SK-N-SH treated with all-trans-retinoic acid at 6 μM for 48 hours (cell line): ENCODE measurements at regions not wholly inside any gene's neighbourhood (a gene's known extent, or its start where the extent isn't known, plus 50 kb on each side); places are given as distances from the start of the nearest gene placed in this dataset.

ENCODE experiments used
- ATAC-seq: fragments of 200-7000 bp; cut with Tn5 transposase; 3 replicates; pipeline ENCODE4 v1.9.1; 2020; ENCODE audit warnings: mild to moderate bottlenecking, moderate library complexity
- CREB5 ChIP-seq: fragments of 250-450 bp; sonication (Bioruptor Pico); IDR thresholded peaks from 2 replicates; pipeline ENCODE4 v1.5.1; 2020; ENCODE audit warnings: low read depth, mild to moderate bottlenecking, moderate library complexity
- ESRRG ChIP-seq: fragments of 250-450 bp; sonication (Bioruptor Pico); IDR thresholded peaks from 2 replicates; pipeline ENCODE4 v1.6.1; 2021; ENCODE audit warnings: mild to moderate bottlenecking
- ISL1 ChIP-seq: fragments of 250-450 bp; sonication (Bioruptor Pico); IDR thresholded peaks from 2 replicates; pipeline ENCODE4 v2.1.2; 2022; ENCODE audit warnings: mild to moderate bottlenecking, moderate library complexity
- POU6F1 ChIP-seq: fragments of 250-450 bp; sonication (Bioruptor Pico); IDR thresholded peaks from 2 replicates; pipeline ENCODE4 v1.8.0; 2021; ENCODE audit warnings: low read depth, mild to moderate bottlenecking, moderate library complexity, borderline replicate concordance
- PPARA ChIP-seq: fragments of 250-450 bp; sonication (Bioruptor Pico); IDR thresholded peaks from 2 replicates; pipeline ENCODE4 v1.5.0; 2020; ENCODE audit warnings: mild to moderate bottlenecking, borderline replicate concordance
- RARB ChIP-seq: fragments of 250-450 bp; sonication (Bioruptor Pico); IDR thresholded peaks from 2 replicates; pipeline ENCODE4 v1.8.0; 2021; ENCODE audit warnings: mild to moderate bottlenecking, moderate library complexity
- SNAI2 ChIP-seq: fragments of 250-450 bp; sonication (Bioruptor Pico); IDR thresholded peaks from 2 replicates; pipeline ENCODE4 v1.5.0; 2020; ENCODE audit warnings: mild to moderate bottlenecking, moderate library complexity
- TCF4 ChIP-seq: fragments of 250-450 bp; sonication (Bioruptor Pico); IDR thresholded peaks from 2 replicates; pipeline ENCODE4 v1.8.0; 2021; ENCODE audit warnings: mild to moderate bottlenecking, moderate library complexity, borderline replicate concordance
- TOX ChIP-seq: fragments of 250-450 bp; sonication (Bioruptor Pico); IDR thresholded peaks from 2 replicates; pipeline ENCODE4 v1.8.0; 2021; ENCODE audit warnings: mild to moderate bottlenecking, moderate library complexity, borderline replicate concordance
- ZC3H10 ChIP-seq: fragments of 250-450 bp; sonication (Bioruptor Pico); IDR thresholded peaks from 2 replicates; pipeline ENCODE4 v1.5.1; 2021; ENCODE audit warnings: mild to moderate bottlenecking, moderate library complexity
- ZFP30 ChIP-seq: fragments of 450-650 bp; formaldehyde crosslinking; IDR thresholded peaks from 2 replicates; pipeline ENCODE4 v1.5.0; 2022; ENCODE audit warnings: mild to moderate bottlenecking, moderate library complexity
- ZNF565 ChIP-seq: fragments of 450-650 bp; formaldehyde crosslinking; conservative IDR thresholded peaks from 2 replicates; pipeline ENCODE4 v1.5.0; 2020; ENCODE audit warnings: low read depth, mild to moderate bottlenecking, moderate library complexity
- ZNF70 ChIP-seq: fragments of 450-650 bp; formaldehyde crosslinking; IDR thresholded peaks from 2 replicates; pipeline ENCODE4 v1.5.0; 2020; ENCODE audit warnings: mild to moderate bottlenecking, moderate library complexity
- TF ChIP-seq, protein P1 (sequence below): fragments of 250-450 bp; sonication (Bioruptor Pico); IDR thresholded peaks from 2 replicates; pipeline ENCODE4 v1.5.0; 2020; ENCODE audit warnings: mild to moderate bottlenecking, moderate library complexity
- TF ChIP-seq, protein P2 (sequence below): fragments of 250-450 bp; sonication (Bioruptor Pico); IDR thresholded peaks from 2 replicates; pipeline ENCODE4 v1.5.1; 2021; ENCODE audit warnings: mild to moderate bottlenecking, moderate library complexity
- TF ChIP-seq, protein P3 (sequence below): fragments of 250-450 bp; sonication (Bioruptor Pico); IDR thresholded peaks from 2 replicates; pipeline ENCODE4 v1.8.0; 2020; ENCODE audit warnings: mild to moderate bottlenecking, moderate library complexity, borderline replicate concordance

- TF ChIP-seq CREB5 (CRISPR knock-in tag) = no peak
- no peak for TF ChIP-seq PPARA (CRISPR knock-in tag)
Observed at GRCh38 chr15:46856839-46857502, 860.3 kb upstream of the SEMA6D start (continued).

DNA sequence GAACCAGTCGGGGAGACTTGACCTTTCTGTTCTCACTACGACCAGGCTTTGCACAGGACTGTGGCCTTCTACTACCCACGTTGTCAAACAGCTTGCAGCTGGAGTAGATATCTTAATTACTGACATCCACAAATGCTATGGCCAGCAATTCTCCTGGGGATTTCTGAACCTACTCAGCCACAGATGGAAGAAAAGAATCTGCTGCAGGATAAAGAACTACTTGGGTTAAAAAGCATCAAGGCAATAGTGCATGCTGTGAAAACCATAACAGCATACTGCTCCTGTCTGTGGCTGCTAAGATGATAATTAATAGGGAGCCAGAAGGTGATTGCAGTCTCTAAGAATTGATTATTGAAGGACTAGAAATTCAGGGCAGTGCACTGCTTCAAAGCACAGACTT is 859.2 kb upstream of the SEMA6D start:
- no peak for ATAC-seq
- TF ChIP-seq, protein P1, sequence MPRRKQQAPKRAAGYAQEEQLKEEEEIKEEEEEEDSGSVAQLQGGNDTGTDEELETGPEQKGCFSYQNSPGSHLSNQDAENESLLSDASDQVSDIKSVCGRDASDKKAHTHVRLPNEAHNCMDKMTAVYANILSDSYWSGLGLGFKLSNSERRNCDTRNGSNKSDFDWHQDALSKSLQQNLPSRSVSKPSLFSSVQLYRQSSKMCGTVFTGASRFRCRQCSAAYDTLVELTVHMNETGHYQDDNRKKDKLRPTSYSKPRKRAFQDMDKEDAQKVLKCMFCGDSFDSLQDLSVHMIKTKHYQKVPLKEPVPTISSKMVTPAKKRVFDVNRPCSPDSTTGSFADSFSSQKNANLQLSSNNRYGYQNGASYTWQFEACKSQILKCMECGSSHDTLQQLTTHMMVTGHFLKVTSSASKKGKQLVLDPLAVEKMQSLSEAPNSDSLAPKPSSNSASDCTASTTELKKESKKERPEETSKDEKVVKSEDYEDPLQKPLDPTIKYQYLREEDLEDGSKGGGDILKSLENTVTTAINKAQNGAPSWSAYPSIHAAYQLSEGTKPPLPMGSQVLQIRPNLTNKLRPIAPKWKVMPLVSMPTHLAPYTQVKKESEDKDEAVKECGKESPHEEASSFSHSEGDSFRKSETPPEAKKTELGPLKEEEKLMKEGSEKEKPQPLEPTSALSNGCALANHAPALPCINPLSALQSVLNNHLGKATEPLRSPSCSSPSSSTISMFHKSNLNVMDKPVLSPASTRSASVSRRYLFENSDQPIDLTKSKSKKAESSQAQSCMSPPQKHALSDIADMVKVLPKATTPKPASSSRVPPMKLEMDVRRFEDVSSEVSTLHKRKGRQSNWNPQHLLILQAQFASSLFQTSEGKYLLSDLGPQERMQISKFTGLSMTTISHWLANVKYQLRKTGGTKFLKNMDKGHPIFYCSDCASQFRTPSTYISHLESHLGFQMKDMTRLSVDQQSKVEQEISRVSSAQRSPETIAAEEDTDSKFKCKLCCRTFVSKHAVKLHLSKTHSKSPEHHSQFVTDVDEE (CRISPR knock-in tag) = no peak
- TF ChIP-seq RARB = no peak

DNA sequence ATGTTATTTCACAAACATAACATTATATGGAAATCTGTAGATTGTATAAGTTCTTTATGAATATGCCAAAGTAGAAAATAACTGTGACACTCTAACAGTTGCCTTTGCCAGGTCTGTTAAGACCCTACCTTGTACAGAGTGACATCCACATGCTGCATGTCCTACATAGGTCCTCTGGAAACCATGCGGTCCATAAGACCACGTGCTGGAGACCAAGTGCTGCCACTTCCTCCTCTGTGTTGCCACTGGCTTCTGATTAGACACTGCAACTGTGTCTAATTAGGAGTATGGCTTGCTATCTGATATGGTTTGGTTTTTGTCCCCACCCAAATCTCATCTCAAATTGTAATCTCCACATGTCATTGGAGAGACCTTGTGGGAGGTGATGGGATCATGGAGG is 855.5 kb upstream of the SEMA6D start:
- ATAC-seq = no peak
- TF ChIP-seq TOX (CRISPR knock-in tag) = no peak
- TF ChIP-seq ZNF565 (CRISPR knock-in tag) = no peak
- no peak for TF ChIP-seq ZNF70 (CRISPR knock-in tag)
- TF ChIP-seq, protein P1 (CRISPR knock-in tag) = no peak
- TF ChIP-seq ZFP30 (CRISPR knock-in tag) = no peak
- no peak for TF ChIP-seq ZC3H10 (CRISPR knock-in tag)

DNA sequence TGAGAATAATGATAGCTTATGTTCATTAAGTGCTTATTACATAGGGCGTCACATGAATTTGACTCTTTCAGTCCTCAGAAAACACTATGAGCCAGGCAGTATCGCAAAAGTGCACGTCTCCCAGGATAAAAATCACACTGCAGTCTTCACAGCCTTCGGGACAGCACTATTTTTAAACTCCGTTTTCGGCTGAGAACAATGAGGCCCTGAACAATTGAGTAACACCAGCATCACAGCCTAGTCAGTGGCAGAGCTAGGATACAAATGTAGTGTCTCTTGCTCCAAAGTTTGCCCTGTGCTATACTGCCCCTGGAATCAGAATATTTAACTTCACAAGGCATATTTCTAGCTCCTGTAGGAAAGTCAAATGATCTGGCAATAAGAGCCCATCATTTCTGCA is 852.1 kb upstream of the SEMA6D start:
- TF ChIP-seq ZNF70 (CRISPR knock-in tag) (no peak), POU6F1 (CRISPR knock-in tag) (no peak), TCF4 (no peak), ISL1 (CRISPR knock-in tag) (no peak), RARB (no peak), PPARA (CRISPR knock-in tag) (no peak), ESRRG (CRISPR knock-in tag) (no peak), CREB5 (CRISPR knock-in tag) (no peak), ZC3H10 (CRISPR knock-in tag) (no peak), SNAI2 (CRISPR knock-in tag) (no peak), ZNF565 (CRISPR knock-in tag) (no peak)
- TF ChIP-seq, protein P2, sequence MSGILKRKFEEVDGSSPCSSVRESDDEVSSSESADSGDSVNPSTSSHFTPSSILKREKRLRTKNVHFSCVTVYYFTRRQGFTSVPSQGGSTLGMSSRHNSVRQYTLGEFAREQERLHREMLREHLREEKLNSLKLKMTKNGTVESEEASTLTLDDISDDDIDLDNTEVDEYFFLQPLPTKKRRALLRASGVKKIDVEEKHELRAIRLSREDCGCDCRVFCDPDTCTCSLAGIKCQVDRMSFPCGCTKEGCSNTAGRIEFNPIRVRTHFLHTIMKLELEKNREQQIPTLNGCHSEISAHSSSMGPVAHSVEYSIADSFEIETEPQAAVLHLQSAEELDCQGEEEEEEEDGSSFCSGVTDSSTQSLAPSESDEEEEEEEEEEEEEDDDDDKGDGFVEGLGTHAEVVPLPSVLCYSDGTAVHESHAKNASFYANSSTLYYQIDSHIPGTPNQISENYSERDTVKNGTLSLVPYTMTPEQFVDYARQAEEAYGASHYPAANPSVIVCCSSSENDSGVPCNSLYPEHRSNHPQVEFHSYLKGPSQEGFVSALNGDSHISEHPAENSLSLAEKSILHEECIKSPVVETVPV = no peak
- TF ChIP-seq, protein P3, sequence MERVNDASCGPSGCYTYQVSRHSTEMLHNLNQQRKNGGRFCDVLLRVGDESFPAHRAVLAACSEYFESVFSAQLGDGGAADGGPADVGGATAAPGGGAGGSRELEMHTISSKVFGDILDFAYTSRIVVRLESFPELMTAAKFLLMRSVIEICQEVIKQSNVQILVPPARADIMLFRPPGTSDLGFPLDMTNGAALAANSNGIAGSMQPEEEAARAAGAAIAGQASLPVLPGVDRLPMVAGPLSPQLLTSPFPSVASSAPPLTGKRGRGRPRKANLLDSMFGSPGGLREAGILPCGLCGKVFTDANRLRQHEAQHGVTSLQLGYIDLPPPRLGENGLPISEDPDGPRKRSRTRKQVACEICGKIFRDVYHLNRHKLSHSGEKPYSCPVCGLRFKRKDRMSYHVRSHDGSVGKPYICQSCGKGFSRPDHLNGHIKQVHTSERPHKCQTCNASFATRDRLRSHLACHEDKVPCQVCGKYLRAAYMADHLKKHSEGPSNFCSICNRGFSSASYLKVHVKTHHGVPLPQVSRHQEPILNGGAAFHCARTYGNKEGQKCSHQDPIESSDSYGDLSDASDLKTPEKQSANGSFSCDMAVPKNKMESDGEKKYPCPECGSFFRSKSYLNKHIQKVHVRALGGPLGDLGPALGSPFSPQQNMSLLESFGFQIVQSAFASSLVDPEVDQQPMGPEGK (CRISPR knock-in tag) = no peak
- ATAC-seq = no peak
